Loucy (cell line): ENCODE measurements at regions not wholly inside any gene's neighbourhood (a gene's known extent, or its start where the extent isn't known, plus 50 kb on each side); places are given as distances from the start of the nearest gene placed in this dataset.

ENCODE experiments used
- H2AFZ ChIP-seq: fragments of 200-600 bp; sonication (generic); 2 replicates; pipeline ENCODE4 v1.6.0; 2016; ENCODE audit warnings: antibody characterized with exemption, mild to moderate bottlenecking, low read length, moderate library complexity
- H3F3A ChIP-seq: fragments of 200-600 bp; 2 replicates; pipeline ENCODE4 v1.6.0; 2016; ENCODE audit warnings: antibody characterized with exemption, low read depth, mild to moderate bottlenecking
- H3K27me3 ChIP-seq: fragments of 200-600 bp; sonication (generic); 2 replicates; pipeline ENCODE4 v1.6.1; 2014; ENCODE audit warnings: low read length, mild to moderate bottlenecking; ENCODE audit not compliant: insufficient read depth, poor library complexity, severe bottlenecking
- H3K36me3 ChIP-seq: fragments of 200-600 bp; sonication (generic); 2 replicates; pipeline ENCODE4 v1.6.1; 2016; ENCODE audit warnings: low read length; ENCODE audit not compliant: insufficient read depth
- H3K4me1 ChIP-seq: fragments of 200-600 bp; sonication (generic); 2 replicates; pipeline ENCODE4 v1.5.1; 2014; ENCODE audit warnings: low read length, mild to moderate bottlenecking; ENCODE audit not compliant: insufficient read depth, poor library complexity, severe bottlenecking
- H3K4me2 ChIP-seq: fragments of 200-600 bp; sonication (generic); 2 replicates; pipeline ENCODE4 v1.6.0; 2014; ENCODE audit warnings: antibody characterized with exemption, low read length, low read depth, mild to moderate bottlenecking; ENCODE audit not compliant: poor library complexity, severe bottlenecking
- H3K4me3 ChIP-seq: fragments of 200-600 bp; sonication (generic); 2 replicates; pipeline ENCODE4 v1.5.1; 2014; ENCODE audit warnings: low read length, mild to moderate bottlenecking, mixed read lengths; ENCODE audit not compliant: poor library complexity, severe bottlenecking
- H3K79me2 ChIP-seq: fragments of 200-600 bp; sonication (generic); 2 replicates; pipeline ENCODE4 v1.6.1; 2014; ENCODE audit warnings: low read length; ENCODE audit not compliant: insufficient read depth
- H3K9ac ChIP-seq: fragments of 200-600 bp; sonication (generic); 2 replicates; pipeline ENCODE4 v1.6.0; 2014; ENCODE audit warnings: mild to moderate bottlenecking, low read depth, low read length, moderate library complexity; ENCODE audit not compliant: poor library complexity, severe bottlenecking
- H3K9me2 ChIP-seq: fragments of 200-600 bp; sonication (generic); replicated peaks from 2 replicates; pipeline ENCODE4 v1.6.1; 2016; ENCODE audit warnings: low read depth, low read length, mixed read lengths
- H3K9me3 ChIP-seq: fragments of 200-600 bp; sonication (generic); 2 replicates; pipeline ENCODE4 v1.6.1; 2014; ENCODE audit warnings: mild to moderate bottlenecking, antibody characterized with exemption, low read length, low read depth; ENCODE audit not compliant: insufficient read depth
- H4K20me1 ChIP-seq: fragments of 200-600 bp; sonication (generic); 2 replicates; pipeline ENCODE4 v1.6.0; 2014; ENCODE audit warnings: antibody characterized with exemption, low read length, mild to moderate bottlenecking; ENCODE audit not compliant: insufficient read depth, poor library complexity, severe bottlenecking
- CTCF ChIP-seq: fragments of 200-600 bp; sonication (generic); conservative IDR thresholded peaks from 2 replicates; pipeline ENCODE4 v1.5.1; 2014; ENCODE audit warnings: mild to moderate bottlenecking, antibody characterized with exemption, low read length
- EZH2phosphoT487 ChIP-seq: fragments of 200-600 bp; IDR thresholded peaks from 2 replicates; pipeline ENCODE4 v1.6.1; 2018; ENCODE audit warnings: antibody characterized with exemption, mild to moderate bottlenecking, moderate library complexity, borderline replicate concordance

DNA sequence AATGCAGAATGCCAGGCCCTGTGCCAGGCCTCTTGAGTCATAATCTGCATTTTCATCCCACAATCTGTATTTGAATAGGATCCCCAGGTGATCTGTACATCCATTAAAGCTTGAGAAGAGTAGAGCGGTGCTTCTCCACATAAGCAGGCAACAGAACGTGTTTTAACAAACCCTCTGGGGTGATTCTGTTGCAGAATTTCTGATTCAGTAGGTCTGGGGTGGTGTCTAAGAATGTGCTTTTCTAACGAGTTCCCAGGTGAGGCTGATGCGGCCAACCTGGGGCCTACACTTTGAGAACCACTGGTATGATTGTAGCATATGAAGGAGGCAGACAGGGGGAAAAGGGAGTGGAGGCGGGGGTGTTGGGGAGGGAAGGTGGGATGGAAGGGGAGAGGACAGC, 78.4 kb upstream of the POU3F1 start:
- H4K20me1 ChIP-seq = no peaks in the 10 kb centered on the region
- no peaks in the 10 kb centered on the region for H3K27me3 ChIP-seq
- no peak overlapping the region for H3K9ac ChIP-seq
- H3K4me2 ChIP-seq = no peak overlapping the region
- H3K79me2 ChIP-seq = no peaks in the 10 kb centered on the region
- no peaks in the 10 kb centered on the region for H3K9me3 ChIP-seq
- H2AFZ ChIP-seq = no peak overlapping the region
- H3K4me1 ChIP-seq = no peaks in the 10 kb centered on the region
- H3K4me3 ChIP-seq = no peak overlapping the region
- no peaks in the 10 kb centered on the region for H3K9me2 ChIP-seq
- no peaks in the 10 kb centered on the region for H3K36me3 ChIP-seq
- H3F3A ChIP-seq = no peaks in the 10 kb centered on the region
- no peak for TF ChIP-seq CTCF
- TF ChIP-seq EZH2phosphoT487 = no peak

DNA sequence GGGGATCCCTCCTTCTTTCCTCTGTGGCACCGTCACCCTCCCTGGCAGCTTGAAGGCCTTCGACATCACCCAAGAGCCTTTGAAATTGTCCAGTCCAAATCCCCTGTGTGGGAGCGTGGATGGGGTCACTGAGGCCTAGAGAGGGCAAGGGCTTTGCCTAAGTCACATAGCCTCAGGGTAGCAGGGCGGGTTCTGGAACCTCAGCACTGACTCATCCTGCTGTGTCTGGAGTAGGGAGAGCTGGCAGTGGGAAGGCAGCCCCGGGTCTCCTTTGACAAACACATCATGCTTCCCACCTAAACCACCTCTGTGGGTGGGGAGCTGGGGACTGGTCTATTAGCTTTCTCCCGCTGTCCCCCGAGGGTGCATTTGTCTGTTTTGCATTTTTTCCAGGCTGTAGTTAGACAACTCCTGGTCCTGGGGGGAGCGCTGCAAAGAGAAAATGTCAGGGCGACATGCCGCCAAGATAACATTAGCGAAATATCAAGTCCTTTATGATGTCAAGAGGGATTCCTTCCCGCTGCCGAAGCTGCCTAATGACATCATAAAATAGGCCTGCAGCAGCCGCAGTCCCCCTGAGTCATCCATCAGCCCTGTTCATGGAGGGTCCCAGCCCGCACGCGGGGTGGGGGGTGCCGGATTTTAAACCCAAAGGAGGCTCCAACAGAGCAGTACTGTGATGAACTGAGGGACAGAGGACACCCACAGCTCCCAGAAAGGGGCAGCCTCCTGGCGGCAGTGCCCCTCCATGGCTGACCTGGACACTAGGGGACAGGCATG, 77.0 kb upstream of the POU3F1 start:
- H3K27me3 ChIP-seq = no peaks in the 10 kb centered on the region
- no peaks in the 10 kb centered on the region for H3K9me3 ChIP-seq
- no peak overlapping the region for H2AFZ ChIP-seq
- no peak overlapping the region for H3K9ac ChIP-seq
- no peaks in the 10 kb centered on the region for H3F3A ChIP-seq
- no peak overlapping the region for H3K4me2 ChIP-seq
- no peaks in the 10 kb centered on the region for H3K79me2 ChIP-seq
- H3K9me2 ChIP-seq = no peaks in the 10 kb centered on the region
- no peaks in the 10 kb centered on the region for H4K20me1 ChIP-seq
- TF ChIP-seq EZH2phosphoT487 (no peak), CTCF (no peak)
- no peaks in the 10 kb centered on the region for H3K4me1 ChIP-seq
- H3K4me3 ChIP-seq = no peak overlapping the region
- no peaks in the 10 kb centered on the region for H3K36me3 ChIP-seq

GRCh38 chr1:38121231-38121680, 74.7 kb upstream of the POU3F1 start:
- Histone ChIP-seq H3F3A (no peaks in the 10 kb centered on the region), H3K9me2 (no peaks in the 10 kb centered on the region), H3K4me3 (no peak overlapping the region), H3K36me3 (no peaks in the 10 kb centered on the region), H3K27me3 (no peaks in the 10 kb centered on the region), H3K9me3 (no peaks in the 10 kb centered on the region), H3K4me2 (no peak overlapping the region), H3K79me2 (no peaks in the 10 kb centered on the region), H3K4me1 (no peaks in the 10 kb centered on the region), H2AFZ (no peak overlapping the region), H4K20me1 (no peaks in the 10 kb centered on the region), H3K9ac (no peak overlapping the region)
- TF ChIP-seq EZH2phosphoT487 (no peak), CTCF (no peak)
